GM12878 (cell line): ENCODE measurements at regions not wholly inside any gene's neighbourhood (a gene's known extent, or its start where the extent isn't known, plus 50 kb on each side); places are given as distances from the start of the nearest gene placed in this dataset.

ENCODE experiments used
- ATAC-seq: fragments of 200-7000 bp; cut with Tn5 transposase; 3 replicates; pipeline ENCODE4 v1.9.1; 2020; ENCODE audit warnings: mild to moderate bottlenecking, moderate library complexity
- BruUV-seq: library from RNA; stranded (reverse); fragments of 400-500 nt; replicated peaks from 2 replicates; lab custom pipeline; 2021; lab: Mats Ljungman, UMichigan
- CTCF ChIA-PET: fragments of 300-600 bp; sonication (Branson Sonifier 250); formaldehyde crosslinking; extraction: SDS; loops from one replicate; lab custom pipeline; 2021; ENCODE audit warnings: inconsistent platforms; lab: Yijun Ruan, JAX
- POLR2A ChIA-PET: fragments of 350-600 bp; formaldehyde crosslinking; extraction: SDS; loops from one replicate; lab custom pipeline; 2021; ENCODE audit warnings: inconsistent platforms; lab: Charles Lee
- RAD21 ChIA-PET: fragments of 300-600 bp; sonication (Branson Sonifier 250); formaldehyde crosslinking; loops from one replicate; lab custom pipeline; 2023; ENCODE audit warnings: antibody characterized with exemption; ENCODE audit not compliant: unreplicated experiment; lab: Charles Lee
- SMC1A ChIA-PET: fragments of 300-600 bp; sonication (Branson Sonifier 250); formaldehyde crosslinking; loops from one replicate; lab custom pipeline; 2023; ENCODE audit not compliant: unreplicated experiment, uncharacterized antibody; lab: Charles Lee
- DNase-seq: peaks from one replicate; pipeline ENCODE4 v3.0.0-alpha.2; 2011; ENCODE audit warnings: low read depth, low spot score
- FAIRE-seq: peaks from 3 replicates; lab custom pipeline; 2011; peaks lifted over from hg19 to GRCh38; lab: Jason Lieb, UNC
- H2AFZ ChIP-seq: 2 replicates; pipeline ENCODE4 v1.6.0; 2011; ENCODE audit warnings: low read depth, low read length, control low read depth; ENCODE audit not compliant: control insufficient read depth
- H3K27ac ChIP-seq: 2 replicates; pipeline ENCODE4 v1.5.1; 2011; ENCODE audit warnings: control low read depth; ENCODE audit not compliant: control insufficient read depth, insufficient read depth
- H3K27me3 ChIP-seq, 2 experiments: replicated peaks in 1 of 2; 2 replicates each; pipeline versions ENCODE4 v1.6.0 to v1.6.1; 2011; ENCODE audit warnings: low read length in 1 of 2; ENCODE audit not compliant: control insufficient read depth in 2 of 2, insufficient read depth in 2 of 2
- H3K36me3 ChIP-seq, 2 experiments: 2 replicates each; pipeline ENCODE4 v1.5.1; 2011; ENCODE audit warnings: low read length in 1 of 2; ENCODE audit not compliant: control insufficient read depth in 2 of 2, insufficient read depth in 2 of 2
- H3K4me1 ChIP-seq: 2 replicates; pipeline ENCODE4 v1.6.1; 2011; ENCODE audit warnings: mild to moderate bottlenecking, low read length, moderate library complexity, mixed read lengths; ENCODE audit not compliant: control insufficient read depth, insufficient read depth
- H3K4me2 ChIP-seq: 2 replicates; pipeline ENCODE4 v1.6.0; 2011; ENCODE audit warnings: control low read depth; ENCODE audit not compliant: control insufficient read depth, insufficient read depth
- H3K4me3 ChIP-seq: fragments of 200-600 bp; sonication (generic); 2 replicates; pipeline ENCODE4 v1.5.1; 2016
- H3K79me2 ChIP-seq: 2 replicates; pipeline ENCODE4 v1.6.0; 2011; ENCODE audit warnings: low read length; ENCODE audit not compliant: control insufficient read depth, insufficient read depth
- H3K9ac ChIP-seq: 2 replicates; pipeline ENCODE4 v1.8.0; 2011; ENCODE audit warnings: low read length, control low read depth, mixed read lengths; ENCODE audit not compliant: control insufficient read depth, insufficient read depth
- H3K9me3 ChIP-seq: replicated peaks from 3 replicates; pipeline ENCODE4 v1.5.1; 2011; ENCODE audit warnings: mild to moderate bottlenecking, low read length; ENCODE audit not compliant: control insufficient read depth, insufficient read depth
- H4K20me1 ChIP-seq: 2 replicates; pipeline ENCODE4 v1.6.0; 2011; ENCODE audit not compliant: control insufficient read depth, insufficient read depth
- ASH2L ChIP-seq: fragments of 300-600, 200-600 bp; sonication (generic); IDR thresholded peaks from 2 replicates; pipeline ENCODE4 v1.6.1; 2017; ENCODE audit warnings: low read depth, mild to moderate bottlenecking, borderline replicate concordance
- BHLHE40 ChIP-seq, 2 experiments: fragments of 450-650 bp in 1 of 2; IDR thresholded peaks; 2 replicates each; pipeline ENCODE4 v1.6.1; 2011 to 2017; ENCODE audit warnings: low read depth in 2 of 2, borderline replicate concordance in 1 of 2, improper control_type of control experiment in 1 of 2, low read length in 1 of 2, mild to moderate bottlenecking in 1 of 2
- BRCA1 ChIP-seq: IDR thresholded peaks from 2 replicates; pipeline ENCODE4 v1.6.1; 2011; ENCODE audit warnings: low read depth, low read length, improper control_type of control experiment
- EP300 ChIP-seq, 2 experiments: fragments of 150-350 bp in 1 of 2; IDR thresholded peaks; 2 replicates each; pipeline ENCODE4 v1.6.1; 2011 to 2012; ENCODE audit warnings: low read depth in 2 of 2, low read length in 2 of 2, borderline replicate concordance in 1 of 2, improper control_type of control experiment in 1 of 2, inconsistent platforms in 1 of 2; ENCODE audit not compliant: control insufficient read depth in 1 of 2
- ESRRA ChIP-seq: IDR thresholded peaks from 2 replicates; pipeline ENCODE4 v1.6.1; 2012; ENCODE audit warnings: mild to moderate bottlenecking, low read length, improper control_type of control experiment
- GABPA ChIP-seq: IDR thresholded peaks from 2 replicates; pipeline ENCODE4 v1.6.1; 2014; ENCODE audit warnings: antibody characterized with exemption, low read depth, mild to moderate bottlenecking, inconsistent platforms
- KDM1A ChIP-seq: fragments of 200-600 bp; sonication (generic); IDR thresholded peaks from 2 replicates; pipeline ENCODE4 v1.6.1; 2016; ENCODE audit warnings: borderline replicate concordance
- MYC ChIP-seq: IDR thresholded peaks from 2 replicates; pipeline ENCODE4 v1.6.1; 2011; ENCODE audit warnings: mild to moderate bottlenecking, low read length, moderate library complexity, inconsistent platforms; ENCODE audit not compliant: insufficient read depth, insufficient replicate concordance, insufficient read length, severe bottlenecking
- NBN ChIP-seq: fragments of 450-650 bp; IDR thresholded peaks from 2 replicates; pipeline ENCODE4 v1.6.1; 2016
- NR2F1 ChIP-seq: fragments of 450-650 bp; conservative IDR thresholded peaks from 2 replicates; pipeline ENCODE4 v1.6.1; 2017; ENCODE audit warnings: mild to moderate bottlenecking
- POU2F2 ChIP-seq: IDR thresholded peaks from 3 replicates; pipeline ENCODE4 v1.6.1; 2011; ENCODE audit warnings: low read depth, mild to moderate bottlenecking, low read length, borderline replicate concordance
- RB1 ChIP-seq: fragments of 450-650 bp; formaldehyde crosslinking; IDR thresholded peaks from 2 replicates; pipeline ENCODE4 v1.6.1; 2017; ENCODE audit warnings: mild to moderate bottlenecking, borderline replicate concordance
- SUPT20H ChIP-seq: IDR thresholded peaks from 2 replicates; pipeline ENCODE4 v1.6.1; 2011; ENCODE audit warnings: low read depth, mild to moderate bottlenecking, low read length, moderate library complexity, borderline replicate concordance; ENCODE audit not compliant: control insufficient read depth
- TBL1XR1 ChIP-seq: IDR thresholded peaks from 2 replicates; pipeline ENCODE4 v1.6.1; 2012; ENCODE audit warnings: low read depth, low read length, improper control_type of control experiment
- TCF7 ChIP-seq: IDR thresholded peaks from 2 replicates; pipeline ENCODE4 v1.6.1; 2014; ENCODE audit warnings: antibody characterized with exemption, borderline replicate concordance
- USF1 ChIP-seq: IDR thresholded peaks from 2 replicates; pipeline ENCODE4 v1.6.1; 2011; ENCODE audit warnings: borderline replicate concordance, low read depth, mild to moderate bottlenecking, moderate library complexity, mixed read lengths, low read length; ENCODE audit not compliant: insufficient read depth; ENCODE audit errors: extremely low read length
- ZBTB40 ChIP-seq: fragments of 450-650 bp; IDR thresholded peaks from 2 replicates; pipeline ENCODE4 v1.6.1; 2016; ENCODE audit warnings: mild to moderate bottlenecking, moderate library complexity, borderline replicate concordance
- ZNF622 ChIP-seq: fragments of 450-650 bp; IDR thresholded peaks from 2 replicates; pipeline ENCODE4 v1.6.1; 2017; ENCODE audit warnings: mild to moderate bottlenecking, inconsistent platforms
- WGBS: methylation state at CpG from one replicate; pipeline ENCODE4 v1.1.6; 2016; ENCODE audit warnings: low lambda C conversion rate; ENCODE audit not compliant: insufficient replicate concordance, insufficient coverage; ENCODE audit errors: missing lambda C conversion rate; 5-methylcytosine and 5-hydroxymethylcytosine counted together
- in situ Hi-C: fragments of 300-500 bp; cut with MboI; formaldehyde crosslinking; loops from 9 replicates; pipeline ENCODE4 v1.14.3; 2018; ENCODE audit warnings: mixed read lengths
- intact Hi-C: fragments of 100-400 bp; cut with micrococcal nuclease; formaldehyde crosslinking; loops from one replicate; pipeline ENCODE4 v1.14.2; 2022; ENCODE audit not compliant: unreplicated experiment

- no peak for DNase-seq
- H3K9ac ChIP-seq: no peak overlapping the region
- intact Hi-C loops: no loop called here
- CTCF ChIA-PET: interaction anchor here (0.6 kb wide), 1 partner anchor 17 kb away, joined by 3 read pairs; no protein-coding TSS in a partner anchor
- H3K4me3 ChIP-seq: no peak overlapping the region
- no peak for ATAC-seq
- no TSS peak for BruUV-seq
- no peak for FAIRE-seq
- H3K4me1 ChIP-seq: no peaks in the 10 kb centered on the region
- in situ Hi-C loops: no loop called here
- RAD21 ChIA-PET: no interaction called here
- H3K36me3 ChIP-seq: no peaks in the 10 kb centered on the region
- H3K9me3 ChIP-seq: no peaks in the 10 kb centered on the region
- H2AFZ ChIP-seq: no peak overlapping the region
- no peaks in the 10 kb centered on the region for H3K27me3 ChIP-seq
- no peaks in the 10 kb centered on the region for H3K79me2 ChIP-seq
- H4K20me1 ChIP-seq: no peaks in the 10 kb centered on the region
- H3K4me2 ChIP-seq: no peak overlapping the region
- 30% methylated on average over 5 of the region's 5 CpGs for WGBS
- H3K27ac ChIP-seq: no peak overlapping the region
- POLR2A ChIA-PET: no interaction called here
- no peak for TF ChIP-seq KDM1A
- no peak for TF ChIP-seq BHLHE40 (IDR thresholded peaks at IDR 0.05; ENCODE audit: borderline replicate concordance in 1 of 2, low read depth in 2 of 2, low read length in 1 of 2)
- TF ChIP-seq ASH2L: no peak
- TF ChIP-seq TCF7: no peak
- TF ChIP-seq EP300 (IDR thresholded peaks at IDR 0.05; ENCODE audit: borderline replicate concordance in 1 of 2, control insufficient read depth in 1 of 2, low read depth in 2 of 2, low read length in 2 of 2): no peak
- no peak for TF ChIP-seq NBN
- no peak for TF ChIP-seq USF1
- TF ChIP-seq BRCA1: no peak
- no peak for TF ChIP-seq ZNF622
- no peak for TF ChIP-seq SUPT20H
- no peak for TF ChIP-seq NR2F1
- TF ChIP-seq ZBTB40: no peak
- no peak for TF ChIP-seq TBL1XR1
- no peak for TF ChIP-seq POU2F2
- TF ChIP-seq RB1: no peak
- no peak for TF ChIP-seq GABPA
- no peak for TF ChIP-seq ESRRA
- TF ChIP-seq MYC: no peak
- SMC1A ChIA-PET: interaction anchor here (1.3 to 1.4 kb wide), 2 partner anchors 30 to 61 kb away, joined by 3 read pairs; no protein-coding TSS in a partner anchor
Observed at GRCh38 chr10:33478675-33479125, 144.2 kb upstream of the NRP1 start.
